ENCODE measurements at regions not wholly inside any gene's neighbourhood (a gene's known extent, or its start where the extent isn't known, plus 50 kb on each side); places are given as distances from the start of the nearest gene placed in this dataset.

- no peak for DNase-seq (ENCODE audit: low spot score)
Measured at GRCh38 chr2:217090884-217091283, 231.0 kb upstream of the TNP1 start.

- no peak for DNase-seq (ENCODE audit: low spot score)
Measured at GRCh38 chr2:217090024-217090473, 230.2 kb upstream of the TNP1 start.

- DNase-seq (ENCODE audit: low spot score), result no peak
Measured at GRCh38 chr2:217086718-217087117, 226.9 kb upstream of the TNP1 start.

- peak; percentile 45 for DNase-seq (ENCODE audit: low spot score)
Measured at GRCh38 chr2:217086038-217086522, 226.2 kb upstream of the TNP1 start.

- DNase-seq (ENCODE audit: low spot score), result peak; percentile 19
Measured at GRCh38 chr2:217085543-217085942, 225.7 kb upstream of the TNP1 start.

- no peak for DNase-seq (ENCODE audit: low spot score)
Measured at GRCh38 chr2:217081799-217082198, 221.9 kb upstream of the TNP1 start.

- no peak for DNase-seq (ENCODE audit: low spot score)
Measured at GRCh38 chr2:217079165-217079564, 219.3 kb upstream of the TNP1 start.

GRCh38 chr2:217077831-217078407, 218.1 kb upstream of the TNP1 start:
- DNase-seq (ENCODE audit: low spot score), result no peak

GRCh38 chr2:217076657-217077232, 216.9 kb upstream of the TNP1 start:
- no peak for DNase-seq (ENCODE audit: low spot score)

- no peak for DNase-seq (ENCODE audit: low spot score)
Measured at GRCh38 chr2:217076058-217076435, 216.2 kb upstream of the TNP1 start.

- no peak for DNase-seq (ENCODE audit: low spot score)
Measured at GRCh38 chr2:217075268-217076057, 215.6 kb upstream of the TNP1 start.

- DNase-seq (ENCODE audit: low spot score), result no peak
Measured at GRCh38 chr2:217074576-217075255, 214.9 kb upstream of the TNP1 start.

GRCh38 chr2:217071416-217071815, 211.6 kb upstream of the TNP1 start:
- DNase-seq (ENCODE audit: low spot score), result no peak

GRCh38 chr2:217070611-217071010, 210.7 kb upstream of the TNP1 start:
- no peak for DNase-seq (ENCODE audit: low spot score)

GRCh38 chr2:217070043-217070430, 210.2 kb upstream of the TNP1 start:
- no peak for DNase-seq (ENCODE audit: low spot score)

- no peak for DNase-seq (ENCODE audit: low spot score)
Measured at GRCh38 chr2:217069263-217070042, 209.6 kb upstream of the TNP1 start.

GRCh38 chr2:217068677-217069250, 208.9 kb upstream of the TNP1 start:
- no peak for DNase-seq (ENCODE audit: low spot score)

GRCh38 chr2:217067787-217068186, 207.9 kb upstream of the TNP1 start:
- no peak for DNase-seq (ENCODE audit: low spot score)

GRCh38 chr2:217066510-217067270, 206.8 kb upstream of the TNP1 start:
- peak; percentile 37 for DNase-seq (ENCODE audit: low spot score)

GRCh38 chr2:217065695-217066405, 206.0 kb upstream of the TNP1 start:
- DNase-seq (ENCODE audit: low spot score), result peak; percentile 98
